Vagina (tissue), 2 donors: ENCODE measurements at regions not wholly inside any gene's neighbourhood (a gene's known extent, or its start where the extent isn't known, plus 50 kb on each side); places are given as distances from the start of the nearest gene placed in this dataset.
"Not testable (repeated sequence)": the region's sequence is repeated elsewhere in the genome, so short reads cannot be mapped to it uniquely, and the experiment has no call there.

Experiments used
- POLR2A ChIP-seq, 2 donors: fragments of 450-650 bp; IDR thresholded peaks; one replicate each; pipeline ENCODE4 v1.6.1; 2017; ENCODE audit warnings: antibody characterized with exemption in 2 of 2, mild to moderate bottlenecking in 2 of 2, moderate library complexity in 2 of 2
- POLR2AphosphoS5 ChIP-seq, 2 donors: sonication (generic); formaldehyde crosslinking; IDR thresholded peaks; one replicate each; pipeline ENCODE4 v1.9.0; 2017; ENCODE audit warnings: antibody characterized with exemption in 2 of 2, mild to moderate bottlenecking in 2 of 2, low read depth in 1 of 2; ENCODE audit not compliant: insufficient read depth in 1 of 2
- TF ChIP-seq, protein P1 (sequence below), 3 experiments: fragments of 450-650 bp in 2 of 3; fragments of 200-600 bp in 1 of 3; sonication (generic) in 1 of 3; IDR thresholded peaks; one replicate each; pipeline ENCODE4 v1.5.1; 2017 to 2019; ENCODE audit warnings: antibody characterized with exemption in 3 of 3, mild to moderate bottlenecking in 2 of 3, moderate library complexity in 2 of 3

DNA sequence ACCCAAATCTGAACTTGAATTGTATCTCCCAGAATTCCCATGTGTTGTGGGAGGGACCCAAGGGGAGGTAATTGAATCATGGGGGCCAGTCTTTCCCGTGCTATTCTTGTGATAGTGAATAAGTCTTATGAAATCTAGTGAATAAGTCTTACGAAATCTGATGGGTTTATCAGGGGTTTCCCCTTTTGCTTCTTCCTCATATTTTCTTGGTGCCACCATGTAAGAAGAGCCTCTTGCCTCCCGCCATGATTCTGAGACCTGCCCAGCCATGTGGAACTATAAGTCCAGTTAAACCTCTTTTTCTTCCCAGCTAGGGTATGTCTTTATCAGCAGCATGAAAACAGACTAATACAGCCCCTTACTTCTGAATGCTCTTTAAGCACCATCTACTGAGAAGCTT lies 343.2 kb upstream of the NOX3 start:
- TF ChIP-seq POLR2AphosphoS5 (IDR thresholded peaks at IDR 0.05; ENCODE audit: insufficient read depth in 1 of 2, low read depth in 1 of 2); POLR2A (IDR thresholded peaks at IDR 0.05): not testable (repeated sequence)
- TF ChIP-seq, protein P1, sequence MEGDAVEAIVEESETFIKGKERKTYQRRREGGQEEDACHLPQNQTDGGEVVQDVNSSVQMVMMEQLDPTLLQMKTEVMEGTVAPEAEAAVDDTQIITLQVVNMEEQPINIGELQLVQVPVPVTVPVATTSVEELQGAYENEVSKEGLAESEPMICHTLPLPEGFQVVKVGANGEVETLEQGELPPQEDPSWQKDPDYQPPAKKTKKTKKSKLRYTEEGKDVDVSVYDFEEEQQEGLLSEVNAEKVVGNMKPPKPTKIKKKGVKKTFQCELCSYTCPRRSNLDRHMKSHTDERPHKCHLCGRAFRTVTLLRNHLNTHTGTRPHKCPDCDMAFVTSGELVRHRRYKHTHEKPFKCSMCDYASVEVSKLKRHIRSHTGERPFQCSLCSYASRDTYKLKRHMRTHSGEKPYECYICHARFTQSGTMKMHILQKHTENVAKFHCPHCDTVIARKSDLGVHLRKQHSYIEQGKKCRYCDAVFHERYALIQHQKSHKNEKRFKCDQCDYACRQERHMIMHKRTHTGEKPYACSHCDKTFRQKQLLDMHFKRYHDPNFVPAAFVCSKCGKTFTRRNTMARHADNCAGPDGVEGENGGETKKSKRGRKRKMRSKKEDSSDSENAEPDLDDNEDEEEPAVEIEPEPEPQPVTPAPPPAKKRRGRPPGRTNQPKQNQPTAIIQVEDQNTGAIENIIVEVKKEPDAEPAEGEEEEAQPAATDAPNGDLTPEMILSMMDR (IDR thresholded peaks at IDR 0.05), result not testable (repeated sequence)
